IMR-90 (cell line): ENCODE measurements at regions not wholly inside any gene's neighbourhood (a gene's known extent, or its start where the extent isn't known, plus 50 kb on each side); places are given as distances from the start of the nearest gene placed in this dataset.

Source experiments
- ATAC-seq: fragments of 200-7000 bp; cut with Tn5 transposase; 2 replicates; pipeline ENCODE4 v1.9.1; 2020; ENCODE audit warnings: low read depth, mild to moderate bottlenecking, moderate library complexity
- BruUV-seq: library from RNA; stranded (reverse); fragments of 400-500 nt; replicated peaks from 2 replicates; lab custom pipeline; 2021; lab: Mats Ljungman, UMichigan
- CTCF ChIA-PET: fragments of 300-600 bp; formaldehyde crosslinking; extraction: SDS; loops from one replicate; lab custom pipeline; 2021; ENCODE audit warnings: antibody characterized with exemption; lab: Yijun Ruan, JAX
- POLR2A ChIA-PET: fragments of 300-600 bp; sonication (Branson Sonifier 250); formaldehyde crosslinking; loops from one replicate; lab custom pipeline; 2022; ENCODE audit warnings: antibody characterized with exemption; ENCODE audit not compliant: unreplicated experiment; lab: Charles Lee
- DNase-seq: peaks from one replicate; pipeline ENCODE4 v3.0.0; 2013
- H2AFZ ChIP-seq: replicated peaks from 2 replicates; pipeline ENCODE3; 2013; ENCODE audit warnings: low read length, mild to moderate bottlenecking; ENCODE audit not compliant: poor library complexity
- H2AK5ac ChIP-seq: 2 replicates; pipeline ENCODE4 v1.6.1; 2013; ENCODE audit warnings: low read depth, low read length, inconsistent platforms
- H2AK9ac ChIP-seq: replicated peaks from 2 replicates; pipeline ENCODE3; 2013; ENCODE audit warnings: mild to moderate bottlenecking, low read depth, low read length, moderate library complexity; ENCODE audit not compliant: poor library complexity
- H2BK120ac ChIP-seq: 2 replicates; pipeline ENCODE4 v1.6.1; 2013; ENCODE audit warnings: low read depth, low read length, inconsistent platforms
- H2BK15ac ChIP-seq: 3 replicates; pipeline ENCODE4 v1.6.1; 2013; ENCODE audit warnings: low read depth, low read length, inconsistent platforms
- H2BK20ac ChIP-seq: 2 replicates; pipeline ENCODE4 v1.6.1; 2013; ENCODE audit warnings: low read depth, mild to moderate bottlenecking, inconsistent platforms, low read length, moderate library complexity
- H2BK5ac ChIP-seq: 2 replicates; pipeline ENCODE4 v1.6.1; 2013; ENCODE audit warnings: mild to moderate bottlenecking, low read depth, low read length, inconsistent platforms; ENCODE audit not compliant: poor library complexity, severe bottlenecking
- H3K14ac ChIP-seq: replicated peaks from 2 replicates; pipeline ENCODE4 v1.6.1; 2013; ENCODE audit warnings: low read depth, low read length, inconsistent platforms
- H3K18ac ChIP-seq: 2 replicates; pipeline ENCODE4 v1.6.1; 2013; ENCODE audit warnings: low read depth, low read length, control low read depth
- H3K23ac ChIP-seq: 2 replicates; pipeline ENCODE4 v1.6.1; 2013; ENCODE audit warnings: low read depth, low read length, inconsistent platforms
- H3K27ac ChIP-seq: 2 replicates; pipeline ENCODE4 v1.5.1; 2013; ENCODE audit warnings: mild to moderate bottlenecking, control low read depth, low read length; ENCODE audit not compliant: insufficient read depth
- H3K27me3 ChIP-seq: 2 replicates; pipeline ENCODE4 v1.6.1; 2013; ENCODE audit warnings: low read length; ENCODE audit not compliant: control insufficient read depth, insufficient read depth
- H3K36me3 ChIP-seq: 2 replicates; pipeline ENCODE4 v1.6.1; 2013; ENCODE audit warnings: low read length, mixed read lengths; ENCODE audit not compliant: control insufficient read depth, insufficient read depth
- H3K4ac ChIP-seq: 2 replicates; pipeline ENCODE4 v1.6.1; 2013; ENCODE audit warnings: low read depth, low read length, inconsistent platforms
- H3K4me1 ChIP-seq: 2 replicates; pipeline ENCODE4 v1.6.1; 2013; ENCODE audit warnings: low read length, mixed read lengths; ENCODE audit not compliant: control insufficient read depth, insufficient read depth
- H3K4me2 ChIP-seq: 2 replicates; pipeline ENCODE4 v1.6.1; 2013; ENCODE audit warnings: low read depth, mild to moderate bottlenecking, control low read depth, low read length, moderate library complexity
- H3K4me3 ChIP-seq: 2 replicates; pipeline ENCODE4 v1.5.1; 2013; ENCODE audit warnings: low read depth, mild to moderate bottlenecking, control low read depth, low read length, moderate library complexity; ENCODE audit not compliant: insufficient read depth
- H3K56ac ChIP-seq: 2 replicates; pipeline ENCODE4 v1.6.1; 2013; ENCODE audit warnings: low read length, inconsistent platforms; ENCODE audit not compliant: insufficient read depth; ENCODE audit errors: extremely low read depth
- H3K79me1 ChIP-seq, 2 experiments: 2 replicates each; pipeline ENCODE4 v1.6.1; 2013; ENCODE audit warnings: low read length in 2 of 2, inconsistent platforms in 1 of 2, low read depth in 1 of 2
- H3K9ac ChIP-seq: 2 replicates; pipeline ENCODE4 v1.6.1; 2013; ENCODE audit warnings: low read depth, low read length, control low read depth
- H3K9me1 ChIP-seq: 2 replicates; pipeline ENCODE4 v1.6.1; 2013; ENCODE audit warnings: low read length, inconsistent platforms; ENCODE audit not compliant: insufficient read depth
- H3K9me3 ChIP-seq: 2 replicates; pipeline ENCODE4 v1.6.1; 2013; ENCODE audit warnings: low read length; ENCODE audit not compliant: control insufficient read depth, insufficient read depth
- H4K20me1 ChIP-seq: 2 replicates; pipeline ENCODE4 v1.6.1; 2013; ENCODE audit warnings: low read length, inconsistent platforms; ENCODE audit not compliant: insufficient read depth
- H4K5ac ChIP-seq: 2 replicates; pipeline ENCODE4 v1.6.1; 2013; ENCODE audit warnings: mild to moderate bottlenecking, low read depth, low read length, control low read depth
- H4K8ac ChIP-seq, 2 experiments: 2 replicates each; pipeline ENCODE4 v1.6.1; 2013; ENCODE audit warnings: low read depth in 2 of 2, low read length in 2 of 2, control low read depth in 1 of 2, inconsistent platforms in 1 of 2
- H4K91ac ChIP-seq: 2 replicates; pipeline ENCODE4 v1.6.1; 2013; ENCODE audit warnings: low read depth, low read length, inconsistent platforms; ENCODE audit not compliant: insufficient read depth
- BHLHE40 ChIP-seq: fragments of 150-350 bp; IDR thresholded peaks from 2 replicates; pipeline ENCODE4 v1.6.1; 2016; ENCODE audit warnings: mild to moderate bottlenecking, low read depth, low read length
- CEBPB ChIP-seq: IDR thresholded peaks from 2 replicates; pipeline ENCODE4 v1.6.1; 2012; ENCODE audit warnings: low read depth, low read length, improper control_type of control experiment
- CHD1 ChIP-seq: IDR thresholded peaks from 2 replicates; pipeline ENCODE4 v1.6.1; 2012; ENCODE audit warnings: low read depth, low read length, improper control_type of control experiment
- CTCF ChIP-seq: conservative IDR thresholded peaks from 2 replicates; pipeline ENCODE4 v1.5.1; 2012; ENCODE audit warnings: mild to moderate bottlenecking, low read depth, low read length, improper control_type of control experiment
- FOS ChIP-seq: fragments of 150-350 bp; IDR thresholded peaks from 2 replicates; pipeline ENCODE4 v1.6.1; 2016; ENCODE audit warnings: low read depth, low read length
- MAFK ChIP-seq: IDR thresholded peaks from 2 replicates; pipeline ENCODE4 v1.6.1; 2012; ENCODE audit warnings: low read depth, low read length, improper control_type of control experiment
- MAZ ChIP-seq: IDR thresholded peaks from 2 replicates; pipeline ENCODE4 v1.6.1; 2012; ENCODE audit warnings: low read depth, mild to moderate bottlenecking, low read length, improper control_type of control experiment, moderate library complexity, borderline replicate concordance
- MXI1 ChIP-seq: IDR thresholded peaks from 2 replicates; pipeline ENCODE4 v1.6.1; 2012; ENCODE audit warnings: low read depth, mild to moderate bottlenecking, low read length, moderate library complexity, borderline replicate concordance
- POLR2A ChIP-seq: IDR thresholded peaks from 2 replicates; pipeline ENCODE4 v1.6.1; 2012; ENCODE audit warnings: mild to moderate bottlenecking, low read depth, low read length
- RAD21 ChIP-seq: IDR thresholded peaks from 2 replicates; pipeline ENCODE4 v1.6.1; 2012; ENCODE audit warnings: low read length, improper control_type of control experiment
- RCOR1 ChIP-seq: IDR thresholded peaks from 2 replicates; pipeline ENCODE4 v1.6.1; 2012; ENCODE audit warnings: mild to moderate bottlenecking, low read length, improper control_type of control experiment; ENCODE audit not compliant: insufficient replicate concordance
- RFX5 ChIP-seq: IDR thresholded peaks from 2 replicates; pipeline ENCODE4 v1.8.0; 2012; ENCODE audit warnings: low read depth, mild to moderate bottlenecking, low read length, moderate library complexity
- SMC3 ChIP-seq: fragments of 150-350 bp; IDR thresholded peaks from 2 replicates; pipeline ENCODE4 v1.6.1; 2016; ENCODE audit warnings: low read depth, mild to moderate bottlenecking, antibody characterized with exemption, low read length, moderate library complexity
- USF2 ChIP-seq: fragments of 150-350 bp; IDR thresholded peaks from 2 replicates; pipeline ENCODE4 v1.6.1; 2017; ENCODE audit warnings: mild to moderate bottlenecking, antibody characterized with exemption, low read length, low read depth
- dilution Hi-C: fragments of 300-500 bp; cut with HindIII; formaldehyde crosslinking; loops from one replicate; pipeline ENCODE4 v1.14.3; 2018; ENCODE audit warnings: low sequenced_read_pairs; ENCODE audit not compliant: unreplicated experiment
- in situ Hi-C: fragments of 300-500 bp; cut with MboI; formaldehyde crosslinking; loops from 3 replicates; pipeline ENCODE4 v1.14.3; 2019; ENCODE audit warnings: low sequenced_read_pairs, inconsistent platforms, mixed read lengths
- intact Hi-C: fragments of 100-400 bp; cut with micrococcal nuclease; formaldehyde crosslinking; loops from 2 replicates; pipeline ENCODE4 v1.10.0; 2022

GRCh38 chr12:86590296-86590695 is 334.1 kb upstream of the MGAT4C start:
- H3K23ac ChIP-seq: no peak overlapping the region
- no peak overlapping the region for H2BK15ac ChIP-seq
- H3K9ac ChIP-seq: no peak overlapping the region
- DNase-seq (no peak), ATAC-seq (no peak)
- H3K27me3 ChIP-seq: no peaks in the 10 kb centered on the region
- H3K79me1 ChIP-seq: no peaks in the 10 kb centered on the region
- no peak overlapping the region for H3K4ac ChIP-seq
- no peak overlapping the region for H2BK5ac ChIP-seq
- no peak overlapping the region for H4K5ac ChIP-seq
- H4K8ac ChIP-seq: no peak overlapping the region
- TF ChIP-seq MXI1: no peak
- TF ChIP-seq SMC3: no peak
- no peak for TF ChIP-seq RFX5
- TF ChIP-seq USF2: no peak
- TF ChIP-seq CTCF: no peak
- TF ChIP-seq FOS: no peak
- no peak for TF ChIP-seq CHD1
- no peak for TF ChIP-seq CEBPB
- TF ChIP-seq BHLHE40: no peak
- TF ChIP-seq RCOR1: no peak
- no peak for TF ChIP-seq RAD21
- TF ChIP-seq MAZ: no peak
- no peak for TF ChIP-seq POLR2A
- no peak for TF ChIP-seq MAFK
- no peak overlapping the region for H2BK120ac ChIP-seq
- ChIA-PET CTCF (no interaction called here), POLR2A (no interaction called here)
- no peak overlapping the region for H3K14ac ChIP-seq
- dilution Hi-C loops (no loop called here), in situ Hi-C loops (no loop called here), intact Hi-C loops (no loop called here)
- no peak overlapping the region for H2AK5ac ChIP-seq
- no peak overlapping the region for H3K4me3 ChIP-seq
- H3K36me3 ChIP-seq: no peaks in the 10 kb centered on the region
- H3K9me1 ChIP-seq: no peaks in the 10 kb centered on the region
- H3K18ac ChIP-seq: no peak overlapping the region
- no peak overlapping the region for H2AK9ac ChIP-seq
- H3K9me3 ChIP-seq: no peaks in the 10 kb centered on the region
- no peaks in the 10 kb centered on the region for H3K4me1 ChIP-seq
- H3K4me2 ChIP-seq: no peak overlapping the region
- no TSS peak for BruUV-seq
- no peak overlapping the region for H4K91ac ChIP-seq
- H4K20me1 ChIP-seq: no peaks in the 10 kb centered on the region
- H2BK20ac ChIP-seq: no peak overlapping the region
- no peak overlapping the region for H3K56ac ChIP-seq
- no peak overlapping the region for H3K27ac ChIP-seq
- H2AFZ ChIP-seq: no peak overlapping the region
